ENCODE measurements at regions not wholly inside any gene's neighbourhood (a gene's known extent, or its start where the extent isn't known, plus 50 kb on each side); places are given as distances from the start of the nearest gene placed in this dataset.

- no peak for TF ChIP-seq SP2 (IDR thresholded peaks at IDR 0.05; ENCODE audit: low read length)
- no peak for TF ChIP-seq JUN (IDR thresholded peaks at IDR 0.05; ENCODE audit: low read depth, low read length)
- TF ChIP-seq USF2 (IDR thresholded peaks at IDR 0.05; ENCODE audit: low read length): no peak
These were observed 93.7 kb upstream of the TSC22D2 start (continued) for GRCh38 chr3:150314248-150315004.
